Kidney glomerular epithelial cell (primary cell): ENCODE measurements at regions not wholly inside any gene's neighbourhood (a gene's known extent, or its start where the extent isn't known, plus 50 kb on each side); places are given as distances from the start of the nearest gene placed in this dataset.

ENCODE experiments used
- DNase-seq: peaks from one replicate; lab custom pipeline; 2025; lab: John Stamatoyannopoulos, UW

- no peak for DNase-seq
These were observed 101.1 kb upstream of the ID4 start for GRCh38 chr6:19736066-19736465.

DNA sequence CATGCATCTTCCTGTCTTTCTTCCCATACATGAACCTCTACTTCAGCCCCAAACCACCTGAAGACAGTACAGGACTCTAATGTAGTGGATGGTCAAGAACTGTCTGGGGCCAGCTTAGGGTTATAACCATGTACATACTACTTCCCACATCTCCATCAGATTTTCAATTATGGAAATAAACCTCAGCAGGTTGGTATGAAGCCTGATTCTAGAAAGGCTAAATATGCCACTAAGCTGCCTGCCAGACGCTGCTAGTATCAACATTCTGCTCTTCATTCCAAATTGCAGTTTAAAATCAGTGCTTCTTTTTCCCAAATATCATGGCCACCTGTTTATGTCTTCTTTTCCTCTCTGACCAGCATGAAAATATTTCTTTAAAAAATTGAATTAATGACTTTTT lies 99.2 kb upstream of the ID4 start:
- no peak for DNase-seq

GRCh38 chr6:19749722-19750121 lies 87.4 kb upstream of the ID4 start:
- DNase-seq = no peak

DNA sequence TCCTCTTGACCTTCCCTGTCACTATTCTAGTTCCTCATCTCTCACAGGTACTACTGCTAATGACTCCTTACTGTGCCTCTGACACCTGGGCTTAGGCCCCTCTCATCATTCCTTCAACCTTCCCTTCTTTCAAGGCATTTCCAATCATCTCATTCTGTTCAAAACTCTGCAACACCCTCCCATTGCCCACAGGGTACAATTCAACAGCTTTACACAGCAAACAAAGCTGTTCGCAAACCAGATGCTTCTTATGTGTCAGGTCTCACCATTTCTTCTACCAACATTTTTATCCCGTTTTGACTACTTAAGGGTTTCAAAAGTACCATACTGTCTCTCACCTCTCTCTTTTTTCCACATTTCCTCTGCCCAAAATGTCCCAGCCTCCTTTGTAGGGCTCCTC lies 84.4 kb upstream of the ID4 start:
- no peak for DNase-seq

GRCh38 chr6:19753826-19754225 lies 83.3 kb upstream of the ID4 start:
- DNase-seq = no peak

DNA sequence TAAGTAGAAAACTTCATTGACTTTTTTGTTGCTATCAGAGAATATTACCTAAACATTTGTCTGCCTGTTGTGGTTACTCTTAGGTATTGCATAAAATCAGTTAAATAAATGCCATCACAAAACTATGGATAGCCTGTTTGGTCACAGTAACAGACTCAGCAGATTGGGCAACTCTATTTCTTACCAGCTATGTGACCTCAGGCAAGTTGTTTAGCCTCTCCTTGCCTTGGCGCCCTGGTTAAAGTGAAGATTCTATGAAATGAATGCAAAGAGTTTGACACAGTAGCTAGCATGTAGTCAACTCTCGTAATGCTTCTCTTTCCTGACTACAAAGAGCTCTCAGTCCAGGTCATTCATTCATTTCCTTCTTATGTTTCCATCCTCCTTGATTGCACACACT lies 82.5 kb upstream of the ID4 start:
- DNase-seq = no peak

GRCh38 chr6:19755181-19755580 lies 82.0 kb upstream of the ID4 start:
- no peak for DNase-seq

- peak; percentile 63 for DNase-seq
These were observed 80.1 kb upstream of the ID4 start for GRCh38 chr6:19757036-19757435.

DNA sequence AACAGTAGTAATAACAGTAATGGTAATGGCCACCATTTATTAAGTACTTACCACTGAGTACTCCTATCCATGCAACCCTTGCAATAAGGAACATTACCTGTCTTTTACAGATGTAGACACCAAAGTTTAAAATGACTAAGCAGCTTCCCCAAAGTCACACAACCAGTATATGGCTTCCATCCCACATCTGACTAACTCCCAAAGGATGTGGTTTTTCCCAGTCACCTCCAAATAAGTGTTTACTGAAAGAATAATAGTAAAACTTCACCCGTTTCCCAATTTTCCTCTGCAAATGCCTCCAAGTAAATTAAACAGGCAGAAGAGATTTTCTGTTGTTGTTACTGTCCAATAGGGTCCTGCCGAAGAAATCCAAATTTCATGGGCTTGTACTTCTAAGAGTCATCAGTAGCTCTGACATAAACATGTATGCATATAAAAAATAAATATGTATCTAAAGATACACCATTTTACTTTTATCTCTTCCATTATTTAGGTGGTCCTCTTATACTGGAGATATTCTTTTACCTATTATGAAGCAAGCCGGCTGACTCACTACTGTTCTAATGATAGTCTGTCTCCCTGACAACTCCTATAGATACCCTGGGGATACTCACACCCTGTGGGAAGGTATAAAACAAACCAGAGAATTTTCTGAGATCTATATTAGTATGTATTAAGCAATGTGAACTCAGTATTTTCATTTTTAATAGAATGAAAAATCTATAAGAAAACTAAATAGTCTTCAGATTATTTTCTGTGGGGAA lies 77.9 kb upstream of the ID4 start:
- peak; percentile 77 for DNase-seq

GRCh38 chr6:19761121-19761520 lies 76.0 kb upstream of the ID4 start:
- DNase-seq = no peak

GRCh38 chr6:19771753-19772336 lies 65.3 kb upstream of the ID4 start:
- no peak for DNase-seq

- no peak for DNase-seq
These were observed 64.3 kb upstream of the ID4 start for GRCh38 chr6:19772891-19773290.

GRCh38 chr6:19781269-19781668 lies 55.9 kb upstream of the ID4 start:
- DNase-seq = no peak

GRCh38 chr6:19782588-19782987 lies 54.6 kb upstream of the ID4 start:
- DNase-seq = no peak
